H9 (cell line): ENCODE measurements at regions not wholly inside any gene's neighbourhood (a gene's known extent, or its start where the extent isn't known, plus 50 kb on each side); places are given as distances from the start of the nearest gene placed in this dataset.

ENCODE experiments used
- DNase-seq: peaks from one replicate; pipeline ENCODE4 v3.0.0-alpha.2; 2017
- H2AFZ ChIP-seq: one replicate; pipeline ENCODE4 v1.6.1; 2013; ENCODE audit warnings: mild to moderate bottlenecking, low read length, control low read depth, moderate library complexity
- H2AK5ac ChIP-seq: 2 replicates; pipeline ENCODE4 v1.6.1; 2013; ENCODE audit warnings: low read length, control low read depth, mixed read lengths; ENCODE audit not compliant: insufficient read length
- H2BK120ac ChIP-seq: one replicate; pipeline ENCODE4 v1.6.1; 2013; ENCODE audit warnings: low read depth, mild to moderate bottlenecking, low read length, control low read depth, inconsistent platforms; ENCODE audit not compliant: poor library complexity, severe bottlenecking
- H2BK12ac ChIP-seq: 2 replicates; pipeline ENCODE4 v1.6.1; 2013; ENCODE audit warnings: low read length, control low read depth, mixed read lengths, low read depth; ENCODE audit not compliant: insufficient read length
- H2BK15ac ChIP-seq: 2 replicates; pipeline ENCODE4 v1.6.1; 2013; ENCODE audit warnings: low read depth, low read length, control low read depth
- H2BK20ac ChIP-seq: one replicate; pipeline ENCODE4 v1.6.1; 2013; ENCODE audit warnings: low read depth, mild to moderate bottlenecking, low read length, control low read depth, inconsistent platforms; ENCODE audit not compliant: poor library complexity, severe bottlenecking
- H2BK5ac ChIP-seq: 2 replicates; pipeline ENCODE4 v1.6.1; 2013; ENCODE audit warnings: low read length, control low read depth, mixed read lengths; ENCODE audit not compliant: insufficient read length
- H3K14ac ChIP-seq: 2 replicates; pipeline ENCODE4 v1.6.1; 2013; ENCODE audit warnings: low read length, control low read depth; ENCODE audit not compliant: insufficient read depth
- H3K18ac ChIP-seq: 2 replicates; pipeline ENCODE4 v1.6.1; 2013; ENCODE audit warnings: low read depth, mild to moderate bottlenecking, mixed read lengths, low read length, control low read depth; ENCODE audit not compliant: insufficient read length
- H3K23ac ChIP-seq: 2 replicates; pipeline ENCODE4 v1.6.1; 2013; ENCODE audit warnings: low read length, control low read depth, mixed read lengths, low read depth; ENCODE audit not compliant: insufficient read length
- H3K23me2 ChIP-seq: 2 replicates; pipeline ENCODE4 v1.6.1; 2013; ENCODE audit warnings: low read depth, mild to moderate bottlenecking, mixed read lengths, low read length, control low read depth; ENCODE audit not compliant: insufficient read length, poor library complexity, severe bottlenecking
- H3K27ac ChIP-seq: 2 replicates; pipeline ENCODE4 v1.5.1; 2013; ENCODE audit warnings: low read length, control low read depth, mixed read lengths, low read depth; ENCODE audit not compliant: insufficient read length
- H3K27me3 ChIP-seq: 2 replicates; pipeline ENCODE4 v1.6.1; 2013; ENCODE audit warnings: low read length, control low read depth, inconsistent platforms; ENCODE audit not compliant: insufficient read depth
- H3K4ac ChIP-seq: 2 replicates; pipeline ENCODE4 v1.6.1; 2013; ENCODE audit warnings: low read depth, mild to moderate bottlenecking, control low read depth, inconsistent platforms, low read length, moderate library complexity
- H3K4me1 ChIP-seq: 2 replicates; pipeline ENCODE4 v1.6.1; 2013; ENCODE audit warnings: low read length, control low read depth, inconsistent platforms; ENCODE audit not compliant: insufficient read depth
- H3K4me2 ChIP-seq: 2 replicates; pipeline ENCODE4 v1.6.1; 2013; ENCODE audit warnings: low read length, control low read depth, mixed read lengths; ENCODE audit not compliant: insufficient read length, insufficient read depth
- H3K56ac ChIP-seq: 2 replicates; pipeline ENCODE4 v1.6.1; 2013; ENCODE audit warnings: low read depth, mild to moderate bottlenecking, mixed read lengths, low read length, control low read depth; ENCODE audit not compliant: insufficient read length
- H3K79me1 ChIP-seq: 2 replicates; pipeline ENCODE4 v1.6.1; 2013; ENCODE audit warnings: low read depth, mild to moderate bottlenecking, moderate library complexity, low read length, control low read depth, inconsistent platforms; ENCODE audit not compliant: insufficient read depth, poor library complexity, severe bottlenecking
- H3K79me2 ChIP-seq: 2 replicates; pipeline ENCODE4 v1.6.1; 2013; ENCODE audit warnings: low read length, control low read depth, inconsistent platforms; ENCODE audit not compliant: insufficient read depth
- H3K9ac ChIP-seq: 2 replicates; pipeline ENCODE4 v1.6.1; 2013; ENCODE audit warnings: low read length, control low read depth, mixed read lengths; ENCODE audit not compliant: insufficient read length; ENCODE audit errors: extremely low read depth
- H3K9me3 ChIP-seq: one replicate; pipeline ENCODE4 v1.6.1; 2013; ENCODE audit warnings: low read depth, low read length, inconsistent platforms; ENCODE audit not compliant: control insufficient read depth
- H3T11ph ChIP-seq: one replicate; pipeline ENCODE4 v1.6.1; 2013; ENCODE audit warnings: mild to moderate bottlenecking, low read length, control low read depth, inconsistent platforms
- H4K20me1 ChIP-seq: one replicate; pipeline ENCODE4 v1.6.1; 2013; ENCODE audit not compliant: control insufficient read depth, insufficient read length, insufficient read depth
- H4K5ac ChIP-seq: 2 replicates; pipeline ENCODE4 v1.6.1; 2013; ENCODE audit warnings: low read depth, mild to moderate bottlenecking, mixed read lengths, low read length, control low read depth; ENCODE audit not compliant: insufficient read length
- H4K8ac ChIP-seq: replicated peaks from 2 replicates; pipeline ENCODE4 v1.6.1; 2013; ENCODE audit warnings: low read length, control low read depth, mixed read lengths, low read depth; ENCODE audit not compliant: insufficient read length
- H4K91ac ChIP-seq: 2 replicates; pipeline ENCODE4 v1.6.1; 2013; ENCODE audit warnings: low read depth, mild to moderate bottlenecking, moderate library complexity, mixed read lengths, low read length, control low read depth; ENCODE audit not compliant: insufficient read length
- H3K27ac Mint-ChIP-seq, 3 experiments: 2 replicates in 2 of 3; 3 replicates in 1 of 3; pipeline ENCODE4 v1.8.0; 2020 to 2021; ENCODE audit warnings: mixed read lengths in 3 of 3, mild to moderate bottlenecking in 1 of 3, moderate library complexity in 1 of 3
- H3K27me3 Mint-ChIP-seq: 2 replicates; pipeline ENCODE4 v1.8.0; 2021; ENCODE audit warnings: low read depth, mild to moderate bottlenecking, moderate library complexity, mixed read lengths
- H3K36me3 Mint-ChIP-seq, 3 experiments: 2 replicates in 2 of 3; 3 replicates in 1 of 3; pipeline ENCODE4 v1.8.0; 2020 to 2021; ENCODE audit warnings: low read depth in 3 of 3, mixed read lengths in 3 of 3; ENCODE audit not compliant: insufficient read depth in 1 of 3
- H3K4me1 Mint-ChIP-seq, 2 experiments: 2 replicates each; pipeline ENCODE4 v1.8.0; 2020; ENCODE audit warnings: mixed read lengths in 2 of 2
- H3K4me3 Mint-ChIP-seq, 2 experiments: 2 replicates in 1 of 2; 3 replicates in 1 of 2; pipeline ENCODE4 v1.8.0; 2020 to 2021; ENCODE audit warnings: mild to moderate bottlenecking in 2 of 2, mixed read lengths in 2 of 2, moderate library complexity in 1 of 2
- H3K9me3 Mint-ChIP-seq, 2 experiments: 2 replicates in 1 of 2; 3 replicates in 1 of 2; pipeline ENCODE4 v1.8.0; 2020; ENCODE audit warnings: mild to moderate bottlenecking in 2 of 2, mixed read lengths in 2 of 2, moderate library complexity in 1 of 2
- WGBS: extraction: QIAGEN DNeasy Blood & Tissue Kit; methylation state at CpG from one replicate; pipeline ENCODE4 v1.1.7; 2013; ENCODE audit warnings: missing lambda C conversion rate, low lambda C conversion rate, mixed read lengths; ENCODE audit not compliant: insufficient read length; ENCODE audit errors: extremely low coverage; 5-methylcytosine and 5-hydroxymethylcytosine counted together
- TF ChIP-seq, protein P1 (sequence below): fragments of 200-600 bp; sonication (generic); conservative IDR thresholded peaks from 3 replicates; pipeline ENCODE4 v1.8.0; 2021; ENCODE audit warnings: antibody characterized with exemption, mild to moderate bottlenecking

GRCh38 chr5:168052686-168053085 lies 238.8 kb upstream of the WWC1 start:
- TF ChIP-seq, protein P1, sequence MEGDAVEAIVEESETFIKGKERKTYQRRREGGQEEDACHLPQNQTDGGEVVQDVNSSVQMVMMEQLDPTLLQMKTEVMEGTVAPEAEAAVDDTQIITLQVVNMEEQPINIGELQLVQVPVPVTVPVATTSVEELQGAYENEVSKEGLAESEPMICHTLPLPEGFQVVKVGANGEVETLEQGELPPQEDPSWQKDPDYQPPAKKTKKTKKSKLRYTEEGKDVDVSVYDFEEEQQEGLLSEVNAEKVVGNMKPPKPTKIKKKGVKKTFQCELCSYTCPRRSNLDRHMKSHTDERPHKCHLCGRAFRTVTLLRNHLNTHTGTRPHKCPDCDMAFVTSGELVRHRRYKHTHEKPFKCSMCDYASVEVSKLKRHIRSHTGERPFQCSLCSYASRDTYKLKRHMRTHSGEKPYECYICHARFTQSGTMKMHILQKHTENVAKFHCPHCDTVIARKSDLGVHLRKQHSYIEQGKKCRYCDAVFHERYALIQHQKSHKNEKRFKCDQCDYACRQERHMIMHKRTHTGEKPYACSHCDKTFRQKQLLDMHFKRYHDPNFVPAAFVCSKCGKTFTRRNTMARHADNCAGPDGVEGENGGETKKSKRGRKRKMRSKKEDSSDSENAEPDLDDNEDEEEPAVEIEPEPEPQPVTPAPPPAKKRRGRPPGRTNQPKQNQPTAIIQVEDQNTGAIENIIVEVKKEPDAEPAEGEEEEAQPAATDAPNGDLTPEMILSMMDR, result no peak

More at GRCh38 chr5:168052686-168053085, 238.8 kb upstream of the WWC1 start:
- Histone ChIP-seq H3K9ac (no peak overlapping the region), H2BK12ac (no peak overlapping the region), H2BK20ac (no peak overlapping the region), H4K20me1 (no peaks in the 10 kb centered on the region), H2BK120ac (no peak overlapping the region), H2BK15ac (no peak overlapping the region), H3K79me1 (no peaks in the 10 kb centered on the region), H3K27ac (no peak overlapping the region), H3K23ac (no peak overlapping the region), H2AFZ (no peak overlapping the region), H2AK5ac (no peak overlapping the region), H2BK5ac (no peak overlapping the region), H3K4me2 (no peak overlapping the region), H3K23me2 (no peaks in the 10 kb centered on the region), H3K56ac (no peak overlapping the region), H3K18ac (no peak overlapping the region), H3K27me3 (no peaks in the 10 kb centered on the region), H4K91ac (no peak overlapping the region), H3T11ph (no peak overlapping the region), H4K8ac (no peak overlapping the region), H3K4me1 (0 out of 2 replicates have a peak, but pooled peaks cover under 1% of the 10 kb centered on the region), H3K14ac (no peak overlapping the region), H3K4ac (no peak overlapping the region), H3K9me3 (peaks cover under 1% of the 10 kb centered on the region), H3K79me2 (no peaks in the 10 kb centered on the region), H4K5ac (no peak overlapping the region)
- peaks cover 7 to 9% of the 10 kb centered on the region in 2 experiments for H3K9me3 Mint-ChIP-seq
- no peak overlapping the region for H3K4me3 Mint-ChIP-seq
- peaks cover 5 to 7% (median 6%) of the 10 kb centered on the region in 3 experiments; a peak in 5 of 7 replicates for H3K36me3 Mint-ChIP-seq
- DNase-seq, result no peak
- WGBS, result no CpG with 5 or more reads among the region's 4 CpGs
- no peaks in the 10 kb centered on the region for H3K27me3 Mint-ChIP-seq
- peaks cover 12 to 16% of the 10 kb centered on the region in 2 experiments for H3K4me1 Mint-ChIP-seq
- H3K27ac Mint-ChIP-seq, result no peak overlapping the region
